ENCODE measurements at regions not wholly inside any gene's neighbourhood (a gene's known extent, or its start where the extent isn't known, plus 50 kb on each side); places are given as distances from the start of the nearest gene placed in this dataset.

DNA sequence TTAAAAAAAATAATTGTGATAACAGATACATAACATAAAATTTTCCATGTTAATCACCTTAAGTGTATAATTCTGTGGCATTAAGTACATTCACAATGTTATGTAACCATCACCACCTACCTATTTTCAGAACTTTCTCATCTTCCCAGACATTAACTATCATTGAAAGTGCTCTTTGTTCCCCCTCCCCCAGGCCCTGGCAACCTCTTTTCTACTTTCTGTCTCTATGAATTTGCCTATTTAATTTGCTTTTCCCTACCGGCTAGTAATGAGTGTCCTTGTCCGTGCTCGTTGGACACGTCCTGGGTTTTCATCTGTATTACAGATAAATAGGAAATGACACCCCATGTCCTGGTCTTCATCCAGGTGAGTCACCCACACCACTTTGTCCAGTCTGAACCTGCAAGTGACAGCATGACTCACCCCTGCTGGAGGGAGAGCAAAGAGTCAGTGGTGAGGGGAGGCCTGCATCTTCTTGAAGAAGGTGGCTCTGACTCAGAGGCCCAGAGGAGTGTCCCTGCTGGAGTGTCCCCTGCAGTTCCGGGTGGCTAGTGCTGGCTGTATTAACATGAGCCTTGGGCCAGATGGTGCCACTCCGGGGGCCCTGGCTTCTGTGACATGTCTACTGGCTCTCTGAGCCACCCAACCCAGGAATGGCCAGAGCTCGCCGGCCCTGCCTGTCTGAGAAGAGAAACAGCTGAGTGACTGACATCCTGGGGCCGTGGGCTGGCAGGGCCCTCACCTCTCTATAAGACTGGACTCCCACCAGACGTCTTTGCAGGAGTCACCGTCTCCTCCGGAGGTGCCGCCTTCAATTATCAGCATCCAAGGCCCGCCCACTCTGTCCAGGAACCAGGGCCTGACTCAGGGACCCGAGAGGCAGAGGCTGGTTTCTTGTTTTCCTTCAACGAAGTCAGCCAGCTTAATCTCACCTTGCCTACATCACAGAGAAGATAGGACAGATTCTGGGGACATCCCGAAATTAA is 503.2 kb upstream of the MKI67 start:
- DNase-seq = no peak

- no peak for DNase-seq
Measured at GRCh38 chr10:128630787-128631252, 504.6 kb upstream of the MKI67 start.

DNA sequence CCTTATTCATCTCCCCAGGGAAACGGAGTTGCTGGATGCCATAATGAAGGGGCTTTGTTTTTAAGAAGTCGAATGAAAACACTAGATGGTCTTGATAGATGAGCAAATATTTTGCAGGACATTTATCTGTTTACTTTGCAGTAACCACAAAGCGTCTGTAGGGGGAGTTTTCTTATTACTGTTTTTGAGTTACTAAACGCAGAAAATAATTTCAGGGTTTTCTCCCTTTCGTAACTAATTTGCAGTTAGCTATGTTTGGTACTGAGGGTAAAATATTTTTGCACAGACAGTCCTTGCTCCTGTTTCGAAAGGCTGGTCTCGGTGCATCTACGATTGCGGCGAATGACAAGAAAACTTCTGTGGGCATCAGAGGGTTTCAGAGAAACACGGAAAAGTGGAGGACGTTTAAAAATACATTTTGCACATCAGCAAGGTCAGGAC is 505.6 kb upstream of the MKI67 start:
- DNase-seq = no peak

- no peak for DNase-seq
Measured at GRCh38 chr10:128632694-128633093, 506.5 kb upstream of the MKI67 start.

DNA sequence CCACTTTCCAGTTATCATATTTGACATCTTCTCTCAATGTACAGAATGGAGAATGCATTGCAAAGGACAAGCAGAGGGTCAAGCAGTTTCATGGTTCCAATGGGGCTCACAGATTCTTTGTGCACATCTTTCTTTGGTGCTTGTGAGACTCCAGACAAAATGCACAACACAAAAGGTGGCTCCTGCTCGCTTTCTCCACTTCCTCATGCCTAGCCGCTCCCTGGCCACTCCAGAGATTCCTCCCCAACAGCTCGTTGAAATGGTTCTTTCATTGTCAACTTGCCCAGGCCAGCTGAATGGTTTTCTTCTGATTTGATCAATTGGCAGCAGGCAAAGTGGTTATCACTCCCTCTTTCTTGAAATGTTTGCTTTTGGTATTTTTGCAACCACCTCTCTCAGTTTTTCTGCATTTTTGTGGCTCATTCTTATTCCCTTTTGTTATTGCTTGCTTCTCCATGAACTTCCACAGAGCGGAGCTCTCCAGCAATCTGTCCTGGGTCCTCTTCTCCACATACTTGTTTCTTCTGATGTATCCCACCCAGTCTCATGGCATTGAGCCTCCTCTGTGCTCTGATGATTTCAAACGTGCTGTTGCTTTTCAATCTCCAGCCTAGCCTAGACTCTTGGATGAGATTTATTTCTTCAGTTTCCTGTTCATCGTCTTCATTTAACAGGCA is 507.8 kb upstream of the MKI67 start:
- DNase-seq = no peak

- no peak for DNase-seq
Measured at GRCh38 chr10:128642023-128642422, 515.8 kb upstream of the MKI67 start.

DNA sequence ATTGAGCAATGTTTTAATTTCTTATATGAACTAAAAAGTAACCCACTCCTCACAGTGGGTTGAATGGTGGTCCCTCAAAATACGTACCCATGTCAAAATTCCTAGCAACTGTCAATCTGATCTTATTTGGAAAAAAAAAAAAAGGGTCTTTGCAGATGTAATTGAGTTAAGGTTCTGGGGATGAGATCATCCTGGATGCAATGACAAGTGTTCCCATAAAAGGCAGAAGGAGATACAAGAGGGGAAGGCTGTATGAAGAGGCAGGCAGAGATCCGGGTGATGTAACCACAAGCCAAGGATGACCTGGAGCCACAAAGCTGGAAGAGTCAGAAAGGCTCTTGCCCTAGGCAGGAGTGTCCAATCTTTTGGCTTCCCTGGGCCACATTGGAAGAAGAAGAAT is 516.3 kb upstream of the MKI67 start:
- DNase-seq = no peak

GRCh38 chr10:128643658-128644057 is 517.4 kb upstream of the MKI67 start:
- DNase-seq = no peak

- DNase-seq = no peak
Measured at GRCh38 chr10:128645486-128645885, 519.3 kb upstream of the MKI67 start.

GRCh38 chr10:128646956-128647355 is 520.7 kb upstream of the MKI67 start:
- no peak for DNase-seq

GRCh38 chr10:128657548-128657947 is 531.3 kb upstream of the MKI67 start:
- DNase-seq = no peak

GRCh38 chr10:128660726-128661125 is 534.5 kb upstream of the MKI67 start:
- DNase-seq = no peak

DNA sequence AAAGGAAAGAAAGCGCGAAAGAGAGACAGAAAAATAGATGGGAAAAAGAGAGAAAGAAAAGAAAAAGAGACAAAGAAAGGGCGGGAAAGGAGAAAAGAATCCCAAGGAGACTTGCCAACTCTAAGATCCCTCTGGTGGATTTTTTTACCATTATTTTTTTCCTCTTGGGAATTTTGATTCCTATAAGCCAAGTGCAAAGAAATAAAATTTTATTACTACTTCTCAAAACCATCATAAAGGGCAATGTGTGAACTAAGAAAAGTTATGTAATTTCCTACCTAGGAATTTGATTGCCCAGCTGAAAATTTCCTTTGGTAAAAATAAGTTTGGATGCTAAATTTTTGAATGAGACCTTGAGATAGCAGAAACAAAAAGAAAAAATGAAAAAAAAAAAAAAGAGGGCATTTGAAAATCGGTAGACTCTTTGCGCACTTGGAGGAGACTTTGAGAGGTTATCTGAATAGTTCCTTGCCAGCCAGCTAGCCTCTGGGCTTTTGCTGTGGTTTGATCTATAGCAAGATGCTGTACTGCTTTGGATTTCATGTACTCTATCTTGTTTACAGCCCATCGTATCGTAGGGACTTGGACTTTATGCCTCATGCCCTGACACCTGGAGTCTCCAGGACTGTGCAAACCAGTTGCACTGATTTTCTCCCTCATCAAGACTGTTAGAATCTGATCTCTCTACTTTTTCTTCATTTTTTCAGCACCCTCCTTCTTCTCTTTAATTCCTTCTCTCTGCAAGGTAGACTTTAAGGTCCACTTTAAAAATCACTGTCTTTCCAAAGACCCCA is 535.4 kb upstream of the MKI67 start:
- no peak for DNase-seq

DNA sequence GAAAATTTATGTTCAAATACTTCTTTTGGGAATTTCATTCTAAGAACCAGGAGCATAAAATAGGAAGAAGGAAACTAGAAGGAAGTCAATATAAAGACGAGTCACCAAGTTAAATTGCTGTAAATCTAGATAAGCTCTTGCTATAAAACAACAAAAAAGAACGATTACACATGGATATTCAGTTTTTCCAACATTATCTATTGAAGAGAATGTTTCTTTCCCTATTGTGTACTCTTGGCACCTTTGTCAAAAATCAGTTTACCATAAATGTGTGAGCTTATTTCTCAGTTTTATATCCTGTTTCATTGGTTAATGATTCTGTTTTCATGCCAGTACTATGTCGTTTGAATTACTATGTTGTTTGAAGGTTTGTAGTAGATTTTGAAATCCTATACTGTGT is 536.3 kb upstream of the MKI67 start:
- no peak for DNase-seq

DNA sequence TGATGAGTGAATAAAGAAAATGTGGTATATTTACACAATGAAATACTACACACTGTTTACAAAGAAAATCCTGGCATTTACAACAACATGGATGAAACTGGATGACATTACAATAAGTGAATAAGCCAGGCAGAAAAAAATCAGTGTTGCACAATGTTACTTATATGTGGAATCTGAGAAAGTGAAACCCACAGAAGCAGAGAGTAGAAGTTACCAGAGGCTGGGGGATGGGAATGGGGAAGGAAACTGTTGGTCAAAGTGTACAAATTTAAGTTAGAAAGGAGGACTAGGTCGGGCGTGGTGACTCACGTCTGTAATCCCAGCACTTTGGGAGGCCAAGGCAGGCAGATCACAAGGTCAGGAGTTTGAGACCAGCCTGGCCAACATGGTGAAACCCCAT is 538.5 kb upstream of the MKI67 start:
- no peak for DNase-seq

DNA sequence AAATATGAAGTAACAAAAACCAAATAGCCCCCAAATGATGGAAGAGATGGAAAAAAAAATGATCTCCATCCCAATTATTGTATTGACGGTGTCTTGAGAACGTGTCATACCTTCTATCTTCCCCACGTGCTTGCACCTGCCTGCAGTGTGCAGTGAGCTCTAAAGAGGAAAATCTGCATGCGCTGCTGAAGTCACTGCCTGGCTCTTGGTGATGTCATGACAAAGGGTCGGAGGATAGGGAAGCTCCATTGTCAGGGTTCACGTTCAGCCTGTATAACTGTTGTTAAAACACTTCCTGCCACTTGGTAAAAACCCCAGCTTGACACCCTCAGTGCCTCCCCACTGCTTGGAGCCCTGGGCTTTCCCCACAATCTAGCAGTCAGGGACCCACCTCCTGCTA is 549.2 kb upstream of the MKI67 start:
- DNase-seq = no peak

GRCh38 chr10:128680116-128680515 is 553.9 kb upstream of the MKI67 start:
- no peak for DNase-seq

- DNase-seq = no peak
Measured at GRCh38 chr10:128684215-128684614, 558.0 kb upstream of the MKI67 start.

DNA sequence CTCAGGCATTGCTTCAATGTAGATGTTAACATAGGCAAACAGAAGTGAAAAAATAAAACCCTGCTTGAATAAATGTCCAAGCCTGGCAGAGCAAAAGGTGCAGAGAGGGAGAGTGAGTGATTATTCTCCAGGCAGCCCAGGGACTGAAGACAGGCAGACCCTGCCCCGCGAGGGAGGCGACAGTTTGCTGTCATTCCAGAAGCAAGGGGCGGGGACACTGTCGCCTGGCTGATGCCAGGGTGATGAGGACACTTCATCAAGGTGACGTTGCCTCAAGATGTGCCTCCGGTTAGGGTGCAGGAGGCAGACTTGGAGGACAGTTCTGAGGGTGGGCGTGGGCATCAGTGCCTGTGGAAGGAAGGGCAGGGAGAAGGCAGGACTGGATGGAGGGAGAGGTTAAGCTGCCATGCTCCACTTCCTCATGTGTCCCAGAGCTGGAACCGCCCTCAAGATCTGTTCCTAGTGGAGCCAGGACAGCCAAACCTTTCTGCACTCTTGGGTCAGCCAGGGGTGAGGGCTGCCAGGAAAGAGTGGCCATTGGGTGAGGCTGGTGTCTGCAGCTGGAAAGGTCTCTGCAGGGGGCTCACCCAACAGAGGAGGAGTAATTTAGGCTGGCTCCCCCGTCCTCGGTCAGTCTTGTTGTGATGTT is 560.5 kb upstream of the MKI67 start:
- no peak for DNase-seq

DNA sequence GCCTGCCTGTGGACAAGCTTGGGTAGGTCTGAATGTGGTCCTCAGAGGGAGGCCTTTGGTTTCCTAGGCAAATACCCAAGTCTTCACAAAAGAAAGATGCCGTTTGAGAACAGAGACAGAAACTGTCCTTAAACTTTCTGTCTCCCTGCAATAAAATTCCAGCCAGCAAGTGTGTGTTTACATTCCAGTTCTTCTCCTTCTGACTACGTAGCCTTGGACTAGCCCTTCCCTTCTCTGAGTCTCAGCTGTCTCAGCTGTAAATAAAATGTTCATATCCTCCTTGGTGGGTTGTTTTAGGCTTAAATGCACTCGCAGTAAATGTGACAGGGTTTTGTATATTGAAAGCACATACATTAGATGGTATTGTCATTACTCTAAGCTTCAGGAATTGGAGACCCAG is 561.2 kb upstream of the MKI67 start:
- no peak for DNase-seq

GRCh38 chr10:128687927-128688549 is 561.8 kb upstream of the MKI67 start:
- no peak for DNase-seq

GRCh38 chr10:128689667-128690066 is 563.4 kb upstream of the MKI67 start:
- DNase-seq = no peak

Data from NCI-H187 treated with DMSO at 0.1 percent for 48 hours (cell line).